ENCODE measurements at regions not wholly inside any gene's neighbourhood (a gene's known extent, or its start where the extent isn't known, plus 50 kb on each side); places are given as distances from the start of the nearest gene placed in this dataset.

DNA sequence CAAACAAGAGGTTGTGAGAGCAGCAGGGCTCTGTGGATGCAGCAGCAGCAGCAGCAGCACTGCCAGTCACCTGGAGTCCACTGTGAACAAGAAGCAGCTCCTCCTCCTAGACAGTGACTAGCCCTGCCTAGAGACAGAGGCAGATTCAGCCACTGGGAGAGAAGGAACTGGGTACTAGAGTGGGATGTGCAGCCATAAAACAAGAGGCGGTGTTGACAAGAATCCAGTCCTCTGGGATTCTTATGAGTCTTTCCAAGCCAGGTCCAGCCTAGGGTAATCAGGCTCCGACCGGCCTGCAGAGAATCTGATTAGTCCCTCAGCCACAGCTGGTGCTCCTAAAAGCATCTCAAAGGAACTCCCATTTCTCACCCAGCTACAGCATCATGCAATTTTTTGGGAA, 83.9 kb upstream of the USP47 start:
- Mint-ChIP-seq H3K27me3 (ENCODE audit: low read depth) (peaks cover 52% of the 10 kb centered on the region), H3K4me1 (ENCODE audit: low read depth) (no peaks in the 10 kb centered on the region), H3K9me3 (ENCODE audit: low read depth) (no peaks in the 10 kb centered on the region), H3K27ac (ENCODE audit: unreplicated experiment) (no peak overlapping the region), H3K4me3 (ENCODE audit: unreplicated experiment) (no peak overlapping the region), H3K36me3 (ENCODE audit: low read depth) (peaks cover 3% of the 10 kb centered on the region)
- no peak for DNase-seq (ENCODE audit: low spot score)
- TF ChIP-seq, protein P1, sequence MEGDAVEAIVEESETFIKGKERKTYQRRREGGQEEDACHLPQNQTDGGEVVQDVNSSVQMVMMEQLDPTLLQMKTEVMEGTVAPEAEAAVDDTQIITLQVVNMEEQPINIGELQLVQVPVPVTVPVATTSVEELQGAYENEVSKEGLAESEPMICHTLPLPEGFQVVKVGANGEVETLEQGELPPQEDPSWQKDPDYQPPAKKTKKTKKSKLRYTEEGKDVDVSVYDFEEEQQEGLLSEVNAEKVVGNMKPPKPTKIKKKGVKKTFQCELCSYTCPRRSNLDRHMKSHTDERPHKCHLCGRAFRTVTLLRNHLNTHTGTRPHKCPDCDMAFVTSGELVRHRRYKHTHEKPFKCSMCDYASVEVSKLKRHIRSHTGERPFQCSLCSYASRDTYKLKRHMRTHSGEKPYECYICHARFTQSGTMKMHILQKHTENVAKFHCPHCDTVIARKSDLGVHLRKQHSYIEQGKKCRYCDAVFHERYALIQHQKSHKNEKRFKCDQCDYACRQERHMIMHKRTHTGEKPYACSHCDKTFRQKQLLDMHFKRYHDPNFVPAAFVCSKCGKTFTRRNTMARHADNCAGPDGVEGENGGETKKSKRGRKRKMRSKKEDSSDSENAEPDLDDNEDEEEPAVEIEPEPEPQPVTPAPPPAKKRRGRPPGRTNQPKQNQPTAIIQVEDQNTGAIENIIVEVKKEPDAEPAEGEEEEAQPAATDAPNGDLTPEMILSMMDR (IDR thresholded peaks at IDR 0.05), result no peak

DNA sequence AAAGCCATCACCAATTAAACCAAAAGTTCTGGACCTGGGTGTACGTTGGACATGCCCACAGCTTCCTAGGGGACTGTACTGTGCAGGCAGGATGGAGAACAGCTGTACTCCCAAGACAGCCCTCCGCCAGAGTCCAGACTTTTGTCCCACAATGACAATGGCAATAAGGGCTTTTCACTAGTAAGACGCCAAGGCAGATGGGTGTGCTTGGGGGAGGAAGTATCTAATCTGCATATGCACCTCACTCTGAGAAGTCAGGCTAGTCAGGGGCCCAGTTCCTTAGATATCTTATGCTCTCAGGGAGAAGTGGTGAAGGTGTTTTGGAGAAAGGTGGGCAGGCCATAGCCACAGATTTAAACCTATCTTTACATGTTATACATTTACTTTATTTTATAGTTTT, 85.1 kb upstream of the USP47 start:
- Mint-ChIP-seq H3K27me3 (ENCODE audit: low read depth) (peaks cover 46% of the 10 kb centered on the region), H3K4me3 (ENCODE audit: unreplicated experiment) (no peak overlapping the region), H3K36me3 (ENCODE audit: low read depth) (peaks cover 2% of the 10 kb centered on the region), H3K27ac (ENCODE audit: unreplicated experiment) (no peak overlapping the region), H3K9me3 (ENCODE audit: low read depth) (no peaks in the 10 kb centered on the region), H3K4me1 (ENCODE audit: low read depth) (no peaks in the 10 kb centered on the region)
- TF ChIP-seq, protein P1 (IDR thresholded peaks at IDR 0.05), result no peak
- DNase-seq (ENCODE audit: low spot score), result no peak

DNA sequence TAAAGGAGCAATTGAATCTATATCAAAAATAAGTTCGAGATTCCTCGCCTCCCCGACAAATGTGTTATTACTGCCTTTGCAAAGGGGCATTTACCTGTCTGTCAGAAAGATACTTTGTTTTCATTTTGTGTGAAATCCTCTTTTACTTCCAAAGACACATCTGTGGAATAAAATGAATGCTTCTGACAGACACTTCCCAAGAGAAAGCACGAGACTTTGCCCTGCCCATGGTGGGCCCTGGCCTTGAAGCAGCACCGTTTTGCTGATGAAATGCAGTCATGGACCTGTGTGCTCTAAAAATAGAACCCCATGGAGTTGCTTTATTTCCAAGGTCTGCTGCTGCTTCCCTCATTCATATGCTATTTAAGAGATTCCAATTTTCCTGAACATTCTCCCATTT, 85.9 kb upstream of the USP47 start:
- no peak overlapping the region for H3K27ac Mint-ChIP-seq (ENCODE audit: unreplicated experiment)
- peaks cover 2% of the 10 kb centered on the region for H3K36me3 Mint-ChIP-seq (ENCODE audit: low read depth)
- no peak for DNase-seq (ENCODE audit: low spot score)
- H3K27me3 Mint-ChIP-seq (ENCODE audit: low read depth), result peaks cover 42% of the 10 kb centered on the region
- H3K4me1 Mint-ChIP-seq (ENCODE audit: low read depth), result no peaks in the 10 kb centered on the region
- no peak overlapping the region for H3K4me3 Mint-ChIP-seq (ENCODE audit: unreplicated experiment)
- H3K9me3 Mint-ChIP-seq (ENCODE audit: low read depth), result no peaks in the 10 kb centered on the region
- TF ChIP-seq, protein P1 (IDR thresholded peaks at IDR 0.05), result no peak

DNA sequence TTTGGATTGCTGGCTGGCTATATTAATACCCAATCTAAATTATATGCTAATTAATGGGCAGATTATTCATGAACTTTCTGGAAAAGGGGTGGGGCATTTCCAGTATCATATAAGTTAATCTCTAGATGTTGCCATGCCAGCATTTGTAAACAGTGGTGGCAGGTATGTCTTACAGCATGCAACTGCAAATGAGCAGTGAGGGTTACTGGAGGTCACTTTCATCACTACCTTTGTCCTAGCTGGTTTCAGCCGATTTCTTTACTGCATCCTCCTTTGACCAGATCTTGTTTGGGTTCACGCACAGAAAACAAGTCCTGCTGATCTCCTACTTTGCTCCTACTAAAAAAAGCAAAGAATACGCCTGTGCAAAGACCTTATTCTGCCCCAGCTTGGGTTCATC, 89.1 kb upstream of the USP47 start:
- peaks cover 6% of the 10 kb centered on the region for H3K4me1 Mint-ChIP-seq (ENCODE audit: low read depth)
- peaks cover 21% of the 10 kb centered on the region for H3K27me3 Mint-ChIP-seq (ENCODE audit: low read depth)
- no peak for DNase-seq (ENCODE audit: low spot score)
- H3K9me3 Mint-ChIP-seq (ENCODE audit: low read depth), result no peaks in the 10 kb centered on the region
- TF ChIP-seq, protein P1 (IDR thresholded peaks at IDR 0.05), result no peak
- H3K36me3 Mint-ChIP-seq (ENCODE audit: low read depth), result peaks cover 2% of the 10 kb centered on the region
- no peak overlapping the region for H3K4me3 Mint-ChIP-seq (ENCODE audit: unreplicated experiment)
- no peak overlapping the region for H3K27ac Mint-ChIP-seq (ENCODE audit: unreplicated experiment)

DNA sequence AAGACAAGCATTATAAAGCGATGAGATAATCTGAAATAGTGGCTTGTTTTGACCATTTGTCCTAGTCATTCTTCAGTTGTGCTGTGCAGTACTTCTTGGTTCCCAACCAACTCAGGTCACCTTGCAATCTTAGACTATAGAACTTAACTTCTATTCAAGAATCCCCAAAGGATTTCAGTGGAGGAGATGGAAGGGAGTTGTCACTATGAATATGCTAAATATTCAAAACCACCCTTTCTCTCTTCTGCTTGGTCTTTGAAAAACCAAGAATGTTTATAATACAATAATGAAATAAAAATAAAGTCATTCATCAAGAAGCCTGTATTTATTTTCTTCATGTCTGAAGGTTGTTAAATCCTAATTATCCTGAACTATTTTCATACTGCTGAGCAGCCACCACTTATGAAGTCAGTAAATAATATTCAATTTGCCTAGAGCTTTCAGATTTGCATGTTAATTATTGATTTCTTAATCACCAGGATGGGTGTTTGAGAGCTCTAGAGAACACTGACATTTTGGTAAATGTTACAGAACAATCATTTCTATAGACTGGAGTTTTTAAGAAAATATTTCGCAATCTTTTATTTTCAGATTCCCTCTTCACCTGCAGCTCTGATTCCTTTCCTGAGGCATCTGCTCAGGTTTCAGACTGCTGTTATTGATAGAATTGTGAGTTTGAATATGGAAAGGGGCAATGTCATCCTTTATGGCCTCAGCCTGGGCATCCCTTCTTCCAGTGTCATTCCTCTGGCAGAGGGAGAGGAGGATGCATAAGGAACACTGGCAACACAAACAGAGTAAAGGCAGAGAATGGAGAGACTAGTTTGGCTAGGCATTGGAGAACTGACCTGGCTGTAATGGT, 91.5 kb upstream of the USP47 start:
- Mint-ChIP-seq H3K4me3 (ENCODE audit: unreplicated experiment) (no peak overlapping the region), H3K27me3 (ENCODE audit: low read depth) (peaks cover 14% of the 10 kb centered on the region), H3K36me3 (ENCODE audit: low read depth) (peaks cover 2% of the 10 kb centered on the region), H3K27ac (ENCODE audit: unreplicated experiment) (no peak overlapping the region), H3K9me3 (ENCODE audit: low read depth) (no peaks in the 10 kb centered on the region), H3K4me1 (ENCODE audit: low read depth) (peaks cover 6% of the 10 kb centered on the region)
- DNase-seq (ENCODE audit: low spot score), result no peak
- TF ChIP-seq, protein P1 (IDR thresholded peaks at IDR 0.05), result no peak
